NCI-H2081 treated with DMSO at 0.1 percent for 48 hours (cell line): ENCODE measurements at regions not wholly inside any gene's neighbourhood (a gene's known extent, or its start where the extent isn't known, plus 50 kb on each side); places are given as distances from the start of the nearest gene placed in this dataset.

Source experiments
- DNase-seq: peaks from one replicate; lab custom pipeline; 2025; lab: John Stamatoyannopoulos, UW

- no peak for DNase-seq
These were observed 325.2 kb downstream of the MFSD1 start for GRCh38 chr3:159127021-159127392.

DNA sequence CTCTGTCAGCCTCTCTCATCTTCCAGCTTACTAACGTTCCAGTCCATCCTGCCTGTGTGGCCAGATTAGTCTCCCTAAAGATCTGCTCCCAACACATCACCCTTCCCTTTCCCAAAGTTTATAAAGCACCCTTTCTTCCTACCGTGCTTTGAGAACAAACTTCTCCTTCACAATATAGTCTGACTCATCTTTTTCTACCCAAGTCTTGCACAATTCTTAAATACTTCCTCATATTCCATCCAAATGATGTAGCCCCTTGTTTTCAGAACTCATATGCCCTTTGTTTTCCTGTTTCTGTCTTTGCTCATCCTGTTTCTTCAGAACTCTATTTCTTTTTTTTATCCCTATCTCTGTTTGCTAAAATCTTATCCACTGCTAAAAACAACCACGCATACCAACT is 326.8 kb downstream of the MFSD1 start:
- DNase-seq, result no peak

GRCh38 chr3:159130108-159130507 is 328.3 kb downstream of the MFSD1 start:
- no peak for DNase-seq

- no peak for DNase-seq
These were observed 329.5 kb downstream of the MFSD1 start for GRCh38 chr3:159131376-159131775.

DNA sequence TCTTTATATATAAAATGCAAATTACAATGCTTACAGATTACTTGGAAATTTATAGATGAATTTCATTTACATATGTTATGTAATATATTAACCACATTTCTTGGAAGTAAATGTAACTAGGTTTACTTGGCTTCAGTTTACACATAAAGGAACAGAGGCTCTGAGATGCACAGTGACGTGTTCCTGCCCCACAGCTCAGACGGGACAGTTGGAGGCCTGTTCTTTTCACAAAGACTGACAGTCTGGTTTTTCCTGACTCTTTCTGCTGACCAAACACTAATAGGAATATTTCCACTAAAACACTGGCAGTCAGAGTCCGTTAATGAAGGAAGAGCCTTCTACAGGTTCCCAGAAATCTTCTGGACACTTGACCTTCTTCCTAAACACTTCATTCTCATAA is 336.1 kb downstream of the MFSD1 start:
- DNase-seq, result no peak

DNA sequence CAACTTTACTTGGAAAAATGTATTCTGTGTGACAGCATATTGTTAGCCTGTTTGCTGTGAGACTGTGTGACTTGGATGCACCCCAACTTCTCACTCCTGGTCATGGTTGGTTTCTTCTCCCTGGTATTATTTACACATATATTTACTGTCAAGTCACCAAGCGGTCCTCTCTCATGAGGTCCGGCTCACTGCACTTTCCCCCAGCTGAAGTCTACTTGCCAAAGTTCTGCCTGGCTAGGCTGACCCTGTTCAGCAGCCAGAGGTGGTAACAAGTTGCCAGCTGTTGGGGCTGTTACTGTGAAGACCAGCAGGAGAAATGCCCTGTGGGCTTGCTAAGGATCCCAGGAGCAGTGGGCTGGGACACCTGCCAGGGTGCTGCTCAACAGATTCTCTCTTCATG is 337.5 kb downstream of the MFSD1 start:
- DNase-seq, result no peak

- DNase-seq, result no peak
These were observed 342.6 kb downstream of the MFSD1 start for GRCh38 chr3:159144472-159144871.

DNA sequence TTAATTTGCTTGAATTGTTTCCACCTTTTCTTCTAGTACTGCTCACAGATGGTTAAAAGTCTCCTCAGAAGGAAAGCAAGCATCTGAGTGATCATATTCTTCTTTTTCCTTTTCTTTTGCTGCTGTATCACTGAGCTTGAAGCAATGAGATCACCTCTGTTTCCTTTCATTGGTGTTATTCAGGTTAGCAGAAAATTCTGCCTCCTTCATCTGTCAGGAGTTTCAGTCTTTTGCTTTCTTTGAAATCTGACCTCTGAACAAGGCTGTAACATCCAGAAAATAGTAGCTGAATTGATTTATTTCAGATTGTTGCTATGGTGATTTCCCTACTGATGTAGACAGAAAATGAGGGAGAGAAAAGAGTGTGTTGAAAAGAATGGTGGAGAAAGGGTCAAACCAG is 343.0 kb downstream of the MFSD1 start:
- DNase-seq, result no peak

GRCh38 chr3:159146392-159146791 is 344.5 kb downstream of the MFSD1 start:
- DNase-seq, result no peak

GRCh38 chr3:159146856-159147435 is 345.1 kb downstream of the MFSD1 start:
- DNase-seq, result no peak

GRCh38 chr3:159147813-159148212 is 346.0 kb downstream of the MFSD1 start:
- DNase-seq, result no peak

GRCh38 chr3:159148466-159148865 is 346.6 kb downstream of the MFSD1 start:
- DNase-seq, result no peak

- DNase-seq, result no peak
These were observed 347.3 kb downstream of the MFSD1 start for GRCh38 chr3:159149131-159149530.

- no peak for DNase-seq
These were observed 347.8 kb downstream of the MFSD1 start for GRCh38 chr3:159149633-159150032.

GRCh38 chr3:159150180-159150579 is 348.3 kb downstream of the MFSD1 start:
- DNase-seq, result no peak

GRCh38 chr3:159151130-159151529 is 349.3 kb downstream of the MFSD1 start:
- DNase-seq, result no peak

- no peak for DNase-seq
These were observed 355.4 kb downstream of the MFSD1 start for GRCh38 chr3:159157275-159157674.

DNA sequence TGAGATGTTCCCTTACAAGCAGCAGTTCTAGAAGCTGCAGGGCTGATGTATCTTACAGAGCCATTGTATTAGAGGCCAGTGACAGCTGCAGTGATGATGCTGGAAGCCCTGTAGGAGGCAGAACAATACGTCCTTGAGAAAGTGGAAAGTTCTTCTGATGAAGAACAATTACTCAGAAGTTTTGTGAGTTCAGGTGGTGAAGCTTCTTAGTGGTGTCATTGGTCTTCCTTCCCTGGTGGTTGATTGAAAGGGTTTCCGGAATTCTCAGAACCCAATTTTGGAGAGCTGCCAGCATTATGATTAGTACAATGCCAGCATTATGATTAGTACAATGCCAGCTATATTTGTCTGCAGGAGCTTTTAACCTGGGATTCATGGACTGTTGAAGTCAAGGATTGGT is 356.4 kb downstream of the MFSD1 start:
- DNase-seq, result no peak

GRCh38 chr3:159158801-159159200 is 356.9 kb downstream of the MFSD1 start:
- no peak for DNase-seq

GRCh38 chr3:159159546-159159945 is 357.7 kb downstream of the MFSD1 start:
- no peak for DNase-seq

DNA sequence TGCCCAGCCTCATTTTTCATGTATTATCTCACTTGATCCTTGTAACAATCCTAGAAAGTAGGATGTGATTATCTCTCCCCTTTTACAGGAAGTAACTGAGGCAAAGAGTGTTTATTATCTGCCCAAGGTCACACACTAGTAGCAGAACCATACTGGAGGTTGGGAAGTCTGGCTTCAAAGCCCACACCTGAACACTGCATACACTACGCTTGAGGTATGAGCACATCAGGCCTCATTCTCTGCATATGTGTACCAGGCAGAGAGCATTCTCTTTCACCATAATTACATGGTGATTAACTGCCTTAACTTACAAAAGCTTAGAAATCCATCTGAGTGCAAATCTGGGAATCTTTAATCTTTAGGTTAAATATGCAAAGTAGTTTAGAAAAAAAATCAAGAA is 361.8 kb downstream of the MFSD1 start:
- DNase-seq, result no peak

GRCh38 chr3:159165961-159166360 is 364.1 kb downstream of the MFSD1 start:
- DNase-seq, result no peak

DNA sequence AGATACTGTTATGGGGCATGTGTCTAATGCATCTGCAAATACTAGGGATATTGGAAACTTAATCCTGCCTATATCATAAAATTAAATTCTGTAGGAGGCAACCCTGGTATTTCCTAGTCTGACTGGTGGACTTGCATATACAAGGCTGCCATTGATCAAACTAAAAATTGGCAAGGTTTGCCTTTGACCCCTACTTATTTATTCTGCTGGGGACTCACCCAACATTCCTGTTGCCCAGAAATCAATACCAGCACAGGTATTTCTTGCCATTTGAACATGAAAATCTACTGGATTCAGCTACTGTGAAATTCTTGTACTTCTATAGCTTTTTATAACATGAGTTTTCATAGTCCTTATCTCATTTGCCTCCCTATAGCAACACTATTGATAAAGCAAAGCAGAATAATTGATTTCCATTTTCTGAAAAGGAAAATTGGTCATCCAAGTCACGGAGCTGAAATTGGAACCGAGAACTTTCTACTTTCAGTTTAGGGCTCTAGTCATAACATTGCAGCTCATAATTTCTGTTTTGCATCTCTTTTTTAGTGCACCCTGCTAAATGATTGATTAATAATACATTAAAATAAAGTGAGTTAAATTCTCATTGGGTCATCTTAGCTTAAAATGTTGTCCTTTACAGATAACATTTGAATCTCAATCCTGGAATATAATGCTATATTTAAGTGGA is 365.2 kb downstream of the MFSD1 start:
- no peak for DNase-seq

DNA sequence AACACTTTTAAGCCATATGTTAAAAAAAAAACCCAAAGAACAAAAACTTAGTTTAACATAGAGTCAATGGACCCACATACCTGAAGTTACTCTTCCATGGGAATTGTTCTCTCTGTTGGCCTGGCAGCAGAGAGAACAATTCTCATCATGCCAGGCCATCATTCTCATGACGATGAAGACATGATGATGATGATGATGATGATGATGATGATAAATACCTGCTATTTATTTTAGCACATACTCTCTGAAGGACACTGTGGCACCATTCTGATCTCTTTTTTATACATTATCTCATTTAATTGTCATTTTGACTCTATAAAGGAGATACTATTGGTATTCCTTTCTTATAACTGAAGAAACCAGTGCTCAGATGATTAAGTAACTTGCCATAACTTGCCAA is 366.9 kb downstream of the MFSD1 start:
- DNase-seq, result no peak
